ENCODE measurements at regions not wholly inside any gene's neighbourhood (a gene's known extent, or its start where the extent isn't known, plus 50 kb on each side); places are given as distances from the start of the nearest gene placed in this dataset.

GRCh38 chr11:97638641-97639224, 1248.9 kb downstream of the JRKL start:
- no peak overlapping the region for H3K4me3 ChIP-seq (ENCODE audit: insufficient read depth, low read length)
- H4K20me1 ChIP-seq (ENCODE audit: insufficient read depth, low read length): no peaks in the 10 kb centered on the region
- no peaks in the 10 kb centered on the region for H3K79me2 ChIP-seq (ENCODE audit: insufficient read depth, low read length)
- no peaks in the 10 kb centered on the region for H3K4me1 ChIP-seq (ENCODE audit: insufficient read depth, low read length)
- no peak overlapping the region for H2AFZ ChIP-seq (ENCODE audit: low read length)
- H3K36me3 ChIP-seq (ENCODE audit: insufficient read depth, low read length): no peaks in the 10 kb centered on the region
- H3K27me3 ChIP-seq (ENCODE audit: insufficient read depth, low read length): no peaks in the 10 kb centered on the region
- TF ChIP-seq CTCF (IDR thresholded peaks at IDR 0.05; ENCODE audit: extremely low read depth, low read depth, low read length): no peak
- no peaks in the 10 kb centered on the region for H3K9me3 ChIP-seq (ENCODE audit: low read depth, low read length)
- H3K4me2 ChIP-seq (ENCODE audit: insufficient read depth, low read length): no peak overlapping the region
- no peak for DNase-seq (ENCODE audit: insufficient read length, low spot score, missing footprints)
- no peak overlapping the region for H3K27ac ChIP-seq (ENCODE audit: low read depth, low read length)

GRCh38 chr11:97641988-97642387, 1252.2 kb downstream of the JRKL start:
- H2AFZ ChIP-seq (ENCODE audit: low read length): no peak overlapping the region
- no peaks in the 10 kb centered on the region for H3K4me1 ChIP-seq (ENCODE audit: insufficient read depth, low read length)
- no peaks in the 10 kb centered on the region for H3K9me3 ChIP-seq (ENCODE audit: low read depth, low read length)
- TF ChIP-seq CTCF (IDR thresholded peaks at IDR 0.05; ENCODE audit: extremely low read depth, low read depth, low read length): no peak
- H3K4me2 ChIP-seq (ENCODE audit: insufficient read depth, low read length): no peak overlapping the region
- H3K79me2 ChIP-seq (ENCODE audit: insufficient read depth, low read length): no peaks in the 10 kb centered on the region
- H3K36me3 ChIP-seq (ENCODE audit: insufficient read depth, low read length): no peaks in the 10 kb centered on the region
- H3K4me3 ChIP-seq (ENCODE audit: insufficient read depth, low read length): no peak overlapping the region
- H3K27me3 ChIP-seq (ENCODE audit: insufficient read depth, low read length): no peaks in the 10 kb centered on the region
- H3K27ac ChIP-seq (ENCODE audit: low read depth, low read length): no peak overlapping the region
- no peak for DNase-seq (ENCODE audit: insufficient read length, low spot score, missing footprints)
- no peaks in the 10 kb centered on the region for H4K20me1 ChIP-seq (ENCODE audit: insufficient read depth, low read length)

- no peaks in the 10 kb centered on the region for H3K27me3 ChIP-seq (ENCODE audit: insufficient read depth, low read length)
- no peak overlapping the region for H3K4me3 ChIP-seq (ENCODE audit: insufficient read depth, low read length)
- no peaks in the 10 kb centered on the region for H3K4me1 ChIP-seq (ENCODE audit: insufficient read depth, low read length)
- no peaks in the 10 kb centered on the region for H3K9me3 ChIP-seq (ENCODE audit: low read depth, low read length)
- no peaks in the 10 kb centered on the region for H3K79me2 ChIP-seq (ENCODE audit: insufficient read depth, low read length)
- no peak overlapping the region for H3K27ac ChIP-seq (ENCODE audit: low read depth, low read length)
- no peaks in the 10 kb centered on the region for H4K20me1 ChIP-seq (ENCODE audit: insufficient read depth, low read length)
- no peaks in the 10 kb centered on the region for H3K36me3 ChIP-seq (ENCODE audit: insufficient read depth, low read length)
- no peak overlapping the region for H3K4me2 ChIP-seq (ENCODE audit: insufficient read depth, low read length)
- TF ChIP-seq CTCF (IDR thresholded peaks at IDR 0.05; ENCODE audit: extremely low read depth, low read depth, low read length): no peak
- no peak overlapping the region for H2AFZ ChIP-seq (ENCODE audit: low read length)
- no peak for DNase-seq (ENCODE audit: insufficient read length, low spot score, missing footprints)
These were observed 1255.9 kb downstream of the JRKL start for GRCh38 chr11:97645736-97646135.

GRCh38 chr11:97656356-97656755, 1266.5 kb downstream of the JRKL start:
- H3K36me3 ChIP-seq (ENCODE audit: insufficient read depth, low read length): no peaks in the 10 kb centered on the region
- no peak for TF ChIP-seq CTCF (IDR thresholded peaks at IDR 0.05; ENCODE audit: extremely low read depth, low read depth, low read length)
- H3K27me3 ChIP-seq (ENCODE audit: insufficient read depth, low read length): no peaks in the 10 kb centered on the region
- H3K4me3 ChIP-seq (ENCODE audit: insufficient read depth, low read length): no peak overlapping the region
- no peaks in the 10 kb centered on the region for H3K79me2 ChIP-seq (ENCODE audit: insufficient read depth, low read length)
- no peak for DNase-seq (ENCODE audit: insufficient read length, low spot score, missing footprints)
- H4K20me1 ChIP-seq (ENCODE audit: insufficient read depth, low read length): no peaks in the 10 kb centered on the region
- H3K4me1 ChIP-seq (ENCODE audit: insufficient read depth, low read length): no peaks in the 10 kb centered on the region
- no peak overlapping the region for H2AFZ ChIP-seq (ENCODE audit: low read length)
- H3K9me3 ChIP-seq (ENCODE audit: low read depth, low read length): peaks cover 4% of the 10 kb centered on the region
- no peak overlapping the region for H3K4me2 ChIP-seq (ENCODE audit: insufficient read depth, low read length)
- no peak overlapping the region for H3K27ac ChIP-seq (ENCODE audit: low read depth, low read length)

All from osteoblast (primary cell).